ENCODE measurements at regions not wholly inside any gene's neighbourhood (a gene's known extent, or its start where the extent isn't known, plus 50 kb on each side); places are given as distances from the start of the nearest gene placed in this dataset.

DNA sequence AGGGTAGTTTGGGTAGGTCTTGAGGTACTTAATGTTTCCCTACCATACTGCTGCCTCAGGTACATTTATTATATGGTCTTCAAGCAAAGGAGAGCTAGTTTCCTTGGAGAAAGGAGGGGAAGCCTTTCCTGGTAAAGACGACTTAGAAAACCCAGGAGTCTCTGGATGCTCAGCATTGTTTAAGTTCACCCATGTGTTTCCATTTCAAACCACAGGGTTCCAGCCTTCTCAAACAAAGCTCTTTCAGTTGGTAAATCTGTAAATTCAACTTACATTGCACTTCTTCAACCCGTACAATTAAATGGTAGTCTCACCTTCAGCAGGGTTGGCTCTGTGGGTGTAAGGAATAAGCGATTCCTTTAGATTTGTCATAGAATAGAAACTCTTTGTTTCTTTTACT is 111.9 kb upstream of the UNC5C start:
- no peak for DNase-seq

DNA sequence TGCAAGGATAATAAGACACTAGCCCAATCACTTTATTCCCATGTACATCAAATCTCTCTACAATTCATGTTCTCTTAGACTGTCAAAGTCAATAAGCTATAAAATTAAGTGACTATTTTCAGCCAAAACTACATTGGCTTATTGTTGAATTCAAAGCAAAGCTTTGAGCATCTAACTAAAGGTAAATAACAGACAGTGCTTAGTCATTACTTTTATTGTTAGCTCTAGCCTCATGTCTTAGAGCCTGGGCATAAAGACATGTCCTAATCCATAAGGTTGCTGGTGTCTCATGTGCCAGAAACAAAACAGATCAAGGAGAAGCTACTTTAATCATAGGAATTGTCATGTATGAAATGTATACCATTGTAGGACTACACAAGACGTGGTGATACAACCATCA is 103.1 kb upstream of the UNC5C start:
- DNase-seq: no peak

DNA sequence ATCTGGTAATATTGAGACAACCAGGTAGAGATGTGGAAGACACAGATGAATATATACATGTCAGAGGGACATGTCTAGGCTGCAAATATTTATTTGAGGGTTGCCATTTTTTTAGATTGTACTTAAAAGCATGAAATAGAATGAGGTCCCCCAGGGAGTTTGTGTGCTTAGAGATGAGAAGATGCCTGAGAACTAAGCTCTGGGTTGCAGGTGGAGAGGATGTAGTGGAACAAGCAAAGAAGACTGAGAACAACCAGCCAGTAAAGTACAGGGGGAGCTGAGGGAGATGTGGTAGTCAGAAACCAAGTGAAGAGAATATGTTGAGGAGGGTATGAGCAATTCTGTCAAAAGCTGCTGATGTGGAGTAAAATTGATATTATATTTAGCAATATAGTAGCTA is 95.6 kb upstream of the UNC5C start:
- no peak for DNase-seq

DNA sequence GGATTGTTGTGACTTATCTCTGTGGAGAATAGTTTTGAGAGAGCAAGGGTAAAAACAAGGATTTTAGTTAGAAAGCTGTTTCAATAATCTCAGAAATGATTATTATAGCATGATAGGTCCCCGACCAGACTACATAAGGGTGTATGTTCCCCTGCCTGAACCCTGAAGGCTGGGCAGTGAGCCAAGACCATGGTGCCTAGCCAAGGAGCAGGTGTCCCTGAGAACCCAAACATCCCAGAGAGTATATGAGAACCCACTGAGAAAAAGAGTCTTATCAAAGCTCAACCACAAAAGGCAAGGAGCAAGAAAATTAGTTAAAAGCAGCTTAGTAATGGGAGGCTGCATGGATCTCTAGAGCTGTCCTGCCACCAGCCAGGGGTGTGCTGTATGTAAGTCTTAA is 94.9 kb upstream of the UNC5C start:
- no peak for DNase-seq

DNA sequence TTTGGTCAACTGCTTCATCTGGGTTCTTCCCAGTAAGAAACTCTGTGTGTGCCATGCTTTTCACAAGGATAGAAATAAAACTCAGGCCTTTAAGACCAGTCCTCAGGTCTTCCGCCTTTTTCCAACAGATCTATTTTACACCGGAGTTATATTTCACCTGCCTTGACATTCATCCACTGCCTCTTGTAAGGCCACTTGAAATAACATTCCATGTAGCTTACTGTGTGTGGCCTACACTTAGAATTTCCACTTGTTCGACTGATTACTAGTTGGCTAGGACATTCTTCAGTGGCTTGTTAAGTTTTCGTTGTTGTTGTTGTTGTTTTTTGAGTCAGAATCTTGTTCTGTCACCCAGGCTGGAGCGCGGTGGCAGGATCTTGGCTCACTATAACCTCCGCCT is 92.8 kb upstream of the UNC5C start:
- DNase-seq: no peak

DNA sequence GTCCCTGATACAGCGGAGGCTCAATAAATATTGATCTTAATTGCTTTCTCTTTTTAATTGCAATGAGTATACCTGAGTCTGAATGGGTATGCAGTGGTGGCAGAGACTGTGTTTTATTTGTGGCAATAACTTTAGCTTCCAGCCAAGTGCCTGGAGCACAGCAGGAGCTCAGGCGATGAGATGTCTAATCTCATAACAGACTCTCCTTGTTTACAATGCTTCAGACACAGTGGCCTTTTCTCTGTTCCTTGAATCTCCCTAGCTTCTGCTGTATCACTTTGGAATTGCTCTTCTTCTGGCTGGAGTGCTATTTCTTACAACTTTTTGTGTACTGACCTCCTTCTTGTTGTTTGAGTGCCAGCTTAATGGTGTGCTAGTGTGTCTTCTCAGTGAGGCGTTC is 91.5 kb upstream of the UNC5C start:
- peak; percentile 5 for DNase-seq

DNA sequence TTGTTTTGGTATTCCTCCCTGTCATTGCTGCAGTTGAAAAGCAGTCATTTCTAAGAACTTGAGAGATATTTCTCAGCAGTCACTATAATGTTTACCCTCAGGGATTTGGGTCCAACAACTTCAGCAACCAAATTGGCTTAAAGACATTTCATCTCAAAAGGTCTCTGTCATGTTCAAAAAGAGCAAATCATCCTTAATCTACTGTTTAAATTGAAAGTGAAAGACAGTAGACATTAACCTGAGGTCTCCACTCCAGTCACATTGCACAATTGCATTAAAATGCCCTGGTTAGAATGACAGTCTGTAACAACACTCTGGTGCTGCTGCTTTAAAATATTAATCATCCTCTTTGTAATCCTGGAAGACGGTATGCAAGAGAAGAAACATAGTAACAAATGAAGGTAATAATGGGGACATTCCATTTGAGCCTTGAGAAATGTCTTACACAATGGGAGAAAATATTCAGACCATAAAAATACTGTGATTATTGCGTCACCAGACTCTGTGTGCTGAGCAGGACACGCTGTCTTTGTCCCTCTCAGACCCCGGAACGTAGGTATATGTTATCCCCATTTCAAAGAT is 90.2 kb upstream of the UNC5C start:
- no peak for DNase-seq

DNA sequence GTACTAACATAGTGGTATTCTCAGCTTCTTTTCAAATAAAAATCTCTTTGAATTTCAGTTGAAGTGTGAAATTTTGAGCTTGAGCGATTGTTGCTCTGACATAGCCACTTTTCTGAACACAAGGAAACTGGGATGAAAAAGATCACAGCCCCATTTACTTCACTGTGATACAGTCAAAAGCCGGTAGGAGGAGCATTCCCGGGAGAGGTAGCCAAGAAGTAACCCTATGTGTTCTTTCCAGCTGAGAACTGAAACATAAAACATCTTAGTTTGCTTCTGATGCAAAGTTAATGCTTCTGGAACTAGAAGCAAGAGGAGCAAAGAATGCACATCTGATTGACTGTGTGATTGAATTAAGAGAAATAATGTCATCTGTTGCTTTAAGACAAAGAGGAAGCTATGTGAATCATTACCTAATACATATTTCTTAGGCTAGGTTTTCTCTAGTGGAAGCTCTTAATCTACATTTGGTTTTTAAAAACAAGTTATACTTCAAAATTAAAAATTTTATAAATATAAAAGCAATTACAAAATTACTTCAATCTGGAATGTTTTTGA is 88.3 kb upstream of the UNC5C start:
- DNase-seq: no peak

DNA sequence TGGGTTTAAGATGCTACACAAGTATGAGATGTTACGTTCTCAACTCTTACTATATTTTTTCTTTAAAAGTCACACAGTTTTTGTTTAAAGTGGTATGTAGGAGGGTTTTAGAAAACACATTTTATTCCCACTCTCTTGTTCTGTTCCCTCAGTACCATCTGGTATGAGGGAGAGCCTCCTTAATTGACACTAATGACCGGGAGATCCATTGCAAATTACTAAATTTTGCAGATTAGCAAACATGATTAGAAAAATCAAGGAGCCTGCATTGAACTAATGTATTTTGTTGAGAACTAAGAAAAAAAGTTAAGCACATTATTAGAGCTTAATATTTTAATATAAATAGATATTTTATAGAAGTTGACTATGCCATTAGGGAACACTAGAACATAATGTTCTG is 87.3 kb upstream of the UNC5C start:
- DNase-seq: no peak

DNA sequence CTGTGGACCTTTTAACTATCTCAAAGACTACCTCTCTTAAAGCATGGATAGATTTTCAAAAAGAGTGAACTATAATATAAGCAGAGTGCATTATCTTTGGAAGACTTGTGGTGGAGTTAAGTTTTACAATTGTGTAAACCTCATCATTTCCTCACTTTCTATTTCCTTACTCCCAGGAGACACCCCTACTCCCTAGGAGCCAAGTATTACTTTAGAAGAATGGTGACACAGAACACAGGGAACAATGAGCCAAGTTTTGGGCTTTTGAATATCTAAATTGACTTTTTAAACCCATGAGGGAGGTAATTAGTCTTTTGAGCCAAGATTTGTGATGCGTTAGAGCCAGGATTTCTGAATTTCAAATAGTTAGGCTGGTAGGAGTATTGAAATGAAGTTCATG is 78.9 kb upstream of the UNC5C start:
- DNase-seq: no peak

DNA sequence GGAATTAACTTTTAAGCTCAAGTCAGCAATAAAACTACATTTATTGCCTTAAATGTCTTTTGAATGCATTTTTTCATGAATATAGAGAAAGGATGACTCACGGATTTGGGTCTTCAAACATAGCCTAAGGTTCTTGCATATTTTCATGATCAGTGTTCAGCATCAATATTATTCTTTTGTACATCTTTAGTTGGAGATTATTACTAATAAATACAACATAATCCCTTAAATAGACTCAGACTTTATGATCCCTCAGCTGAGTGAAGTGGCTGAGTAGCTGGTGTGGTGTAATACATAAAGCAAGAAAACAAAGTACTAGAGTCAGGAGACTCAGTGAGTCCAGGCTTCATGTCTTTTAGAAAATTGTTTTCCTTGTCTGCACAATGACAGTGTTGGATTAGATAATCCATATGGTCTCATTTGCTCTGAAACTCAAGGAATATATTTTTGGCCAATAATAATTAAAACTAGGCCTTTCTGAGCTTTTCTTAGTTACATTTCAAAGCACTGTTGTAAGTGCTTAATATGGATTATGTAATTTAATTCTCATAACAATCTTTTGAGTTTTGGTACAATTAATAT is 78.3 kb upstream of the UNC5C start:
- DNase-seq: no peak

DNA sequence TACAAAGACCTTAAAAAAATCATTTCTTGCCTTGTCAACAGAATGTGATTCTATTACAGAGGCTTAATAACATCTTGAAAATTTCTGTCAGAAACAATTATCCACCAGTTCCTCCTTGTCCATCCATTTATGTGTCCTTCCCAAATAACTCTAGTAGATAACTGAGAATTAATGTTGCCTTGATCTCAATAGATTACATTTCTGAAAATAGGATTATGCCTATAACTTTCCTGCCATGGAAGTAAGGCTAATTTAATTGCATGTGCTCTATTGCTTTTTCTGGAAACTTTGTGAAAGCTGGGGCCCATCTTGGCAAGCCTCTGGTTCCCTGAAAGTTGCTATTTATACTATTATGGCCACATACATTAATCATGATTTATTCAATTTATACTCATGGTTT is 76.2 kb upstream of the UNC5C start:
- DNase-seq: no peak

DNA sequence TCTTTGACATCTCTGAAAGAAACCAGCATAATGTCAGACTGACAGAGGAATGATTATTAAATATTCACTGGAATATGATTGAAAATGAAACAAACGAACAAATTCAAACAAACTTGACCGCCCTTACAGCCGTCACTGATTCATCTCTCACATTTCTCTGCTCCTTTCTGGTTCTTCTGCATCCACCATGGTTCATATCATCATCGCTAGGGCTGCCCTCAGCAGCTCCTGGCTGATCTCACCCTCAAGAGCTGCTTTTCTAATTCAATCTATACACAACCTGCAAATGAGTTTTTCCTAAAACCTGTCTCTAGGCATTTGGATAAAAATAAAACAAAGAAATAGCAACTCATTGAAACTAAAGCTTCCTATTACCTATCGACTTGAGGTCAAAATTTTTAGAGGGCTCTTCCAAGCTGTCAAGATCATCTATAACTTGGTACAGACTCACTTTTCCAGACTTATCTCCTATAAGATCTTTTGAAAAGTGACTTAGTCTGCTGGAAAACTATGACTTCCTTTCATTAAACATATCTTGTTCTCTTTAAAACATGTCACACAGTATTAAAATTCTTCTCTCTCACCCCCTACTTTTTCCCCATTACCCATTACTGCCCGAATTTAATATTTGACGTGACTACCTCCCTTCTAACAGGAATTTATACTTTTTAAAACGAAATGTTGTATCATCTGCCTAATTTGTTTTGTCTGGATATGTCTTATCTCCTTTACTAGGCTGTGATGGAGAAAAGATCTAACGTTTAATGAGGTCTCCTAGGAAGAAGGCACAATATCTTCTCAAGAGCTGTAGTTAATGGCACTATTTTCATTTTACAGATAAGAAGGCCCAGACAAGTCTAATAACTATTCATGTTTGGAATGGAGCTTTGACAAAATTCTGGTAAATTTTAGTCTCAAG is 71.0 kb upstream of the UNC5C start:
- no peak for DNase-seq

DNA sequence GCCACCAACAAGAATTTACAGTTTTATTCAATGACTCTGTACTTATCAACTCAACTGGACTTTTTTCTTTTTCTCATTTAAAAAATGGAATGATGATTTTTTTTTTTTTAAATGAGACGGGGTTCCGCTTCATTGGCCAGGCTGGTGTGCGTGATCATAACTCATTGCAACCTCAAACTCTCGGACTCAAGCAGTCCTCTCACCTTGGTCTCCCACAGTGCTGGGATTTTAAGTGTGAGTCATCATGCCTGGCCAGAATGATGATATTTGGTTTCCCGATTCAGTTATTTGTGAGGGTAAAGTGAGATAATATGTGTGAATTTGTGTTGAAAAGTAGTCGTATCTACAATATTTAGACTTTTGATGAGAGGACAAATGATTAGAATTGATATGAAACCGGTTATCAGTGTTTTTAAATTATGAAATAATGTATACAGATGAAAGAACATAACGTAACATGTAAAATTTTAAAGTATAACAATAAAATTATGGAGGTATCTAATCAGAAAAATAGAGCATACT is 66.0 kb upstream of the UNC5C start:
- DNase-seq: no peak

DNA sequence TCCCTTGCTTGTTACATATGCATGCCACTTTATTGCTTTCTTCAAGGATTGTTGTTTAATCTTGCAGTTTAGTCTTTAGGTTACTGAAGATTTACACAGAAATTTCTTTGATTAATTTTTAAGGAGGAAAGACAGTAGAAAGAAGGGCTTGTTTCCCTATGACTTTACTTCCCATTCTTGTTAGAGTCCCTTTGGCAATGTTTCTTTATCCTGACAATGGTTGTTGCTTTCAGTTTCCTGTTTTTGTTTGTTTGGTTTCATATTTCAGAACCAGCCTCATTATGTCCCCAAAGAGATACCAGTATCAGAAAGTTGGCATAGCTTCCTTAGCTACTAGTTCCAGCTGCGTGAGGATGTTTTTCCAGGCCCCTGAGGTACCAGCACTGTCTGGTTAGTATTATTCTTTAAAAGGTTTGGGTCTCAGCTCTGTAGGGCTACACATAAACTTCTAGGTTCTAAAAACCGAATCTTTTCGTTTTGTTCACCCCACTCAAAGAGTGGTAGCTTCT is 61.3 kb upstream of the UNC5C start:
- no peak for DNase-seq

DNA sequence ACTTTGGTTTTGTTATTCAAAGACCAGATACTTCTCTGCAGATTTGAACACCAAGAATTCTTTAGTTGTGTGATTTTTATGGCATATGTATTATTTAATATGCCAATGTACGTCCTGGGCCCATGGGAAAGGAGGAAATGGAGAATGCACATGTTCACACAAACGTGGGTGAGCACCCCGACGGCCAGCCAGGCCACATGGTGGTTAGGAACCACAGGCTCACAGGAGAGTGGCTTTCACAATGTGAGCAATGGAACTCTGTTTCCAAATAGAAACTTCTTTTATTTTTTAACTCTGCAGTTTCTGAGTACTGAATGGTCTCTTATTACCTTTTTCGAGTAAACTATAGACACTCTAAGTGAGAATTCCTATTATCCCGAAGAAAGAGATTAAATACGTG is 58.0 kb upstream of the UNC5C start:
- DNase-seq: no peak

DNA sequence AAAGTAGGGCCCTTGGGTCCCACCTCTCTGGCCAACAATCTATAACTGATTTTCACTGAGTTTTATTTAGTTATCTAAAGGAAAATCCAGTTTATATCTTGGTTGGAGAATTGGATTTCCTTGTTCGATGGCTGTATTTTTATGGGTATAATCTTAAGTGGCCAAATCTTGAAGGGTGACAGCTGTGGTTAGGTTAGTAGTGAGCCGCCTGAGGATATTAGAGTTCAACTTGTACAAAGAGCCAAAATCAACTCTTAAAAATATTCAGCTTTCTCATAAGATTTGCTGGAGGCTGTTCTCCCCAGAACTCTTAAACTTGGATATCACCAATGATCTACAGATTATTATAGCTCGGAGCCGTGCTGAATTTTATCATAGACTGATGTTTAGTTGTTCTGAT is 54.6 kb upstream of the UNC5C start:
- no peak for DNase-seq

DNA sequence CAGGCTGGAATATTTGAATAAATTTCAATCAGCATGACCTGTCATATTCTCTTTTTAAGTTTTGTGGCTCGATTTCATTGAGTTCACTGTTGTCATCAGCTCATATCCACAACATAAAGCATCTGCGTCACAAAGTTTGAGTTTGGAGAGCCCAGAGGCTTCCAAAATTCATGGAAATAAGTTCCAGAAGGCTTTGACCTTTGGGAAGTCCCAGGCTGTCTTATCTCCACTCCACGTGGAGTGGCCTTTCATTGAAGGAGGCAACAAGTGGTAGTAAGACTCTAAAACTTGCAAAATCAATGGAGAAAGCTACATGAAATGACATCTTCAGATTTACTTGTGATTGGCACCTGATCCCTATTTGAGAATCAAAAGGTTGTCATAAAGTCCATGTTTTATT is 54.1 kb upstream of the UNC5C start:
- DNase-seq: no peak

DNA sequence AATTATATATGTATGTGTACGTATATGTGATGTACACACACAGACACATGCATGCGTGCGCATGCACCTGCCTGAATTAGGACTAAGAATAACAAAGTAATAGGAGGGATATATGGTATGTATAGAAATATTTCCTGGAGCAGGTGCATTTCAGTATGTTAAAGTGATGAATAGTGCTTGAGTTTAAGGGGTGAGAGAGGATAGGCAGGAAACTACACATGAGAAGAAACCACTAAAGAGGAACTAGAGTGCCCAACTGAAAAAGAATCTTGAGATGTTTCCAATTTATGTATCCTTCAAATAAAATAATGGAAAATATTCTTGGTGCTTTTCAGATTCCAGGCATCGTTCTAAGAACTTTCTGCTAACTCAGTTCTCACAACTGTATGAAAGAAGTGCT is 52.6 kb upstream of the UNC5C start:
- DNase-seq: no peak

DNA sequence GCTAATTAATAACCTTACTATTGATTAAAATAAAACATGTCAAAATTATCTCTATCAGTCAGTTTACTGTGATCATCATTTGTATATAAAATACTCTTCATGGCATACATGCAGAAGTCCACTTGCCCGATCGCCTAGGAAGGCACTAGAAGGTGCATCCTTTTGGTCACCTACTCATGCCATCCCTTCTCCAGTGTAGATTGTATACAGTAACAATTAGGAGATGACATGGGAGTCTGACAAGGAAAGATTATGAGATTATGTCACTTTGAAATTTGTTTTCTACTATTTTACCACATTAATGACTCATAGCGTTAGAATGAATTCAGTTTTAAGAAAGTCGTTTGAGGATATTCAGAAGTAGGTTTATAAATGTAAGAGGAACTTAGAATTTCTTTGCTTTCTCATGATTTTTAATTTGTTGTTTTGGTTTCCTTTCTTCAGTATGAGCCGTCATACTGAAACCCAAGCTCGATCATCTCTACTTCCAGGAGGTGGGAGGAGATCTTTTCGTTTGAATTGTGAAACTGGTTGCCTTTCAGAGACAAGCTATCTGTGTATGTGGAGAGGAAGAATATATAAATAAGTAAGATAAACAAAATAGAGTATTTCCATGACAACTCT is 51.1 kb upstream of the UNC5C start:
- no peak for DNase-seq
